Mesenteric fat pad (tissue), 1 donor: ENCODE measurements at regions not wholly inside any gene's neighbourhood (a gene's known extent, or its start where the extent isn't known, plus 50 kb on each side); places are given as distances from the start of the nearest gene placed in this dataset.

Experiments used
- DNase-seq: peaks from one replicate; pipeline ENCODE4 v3.0.0-alpha.2; 2020; ENCODE audit warnings: low spot score
- donor health status: DM: yes; HTN: yes; CAD: no.

DNA sequence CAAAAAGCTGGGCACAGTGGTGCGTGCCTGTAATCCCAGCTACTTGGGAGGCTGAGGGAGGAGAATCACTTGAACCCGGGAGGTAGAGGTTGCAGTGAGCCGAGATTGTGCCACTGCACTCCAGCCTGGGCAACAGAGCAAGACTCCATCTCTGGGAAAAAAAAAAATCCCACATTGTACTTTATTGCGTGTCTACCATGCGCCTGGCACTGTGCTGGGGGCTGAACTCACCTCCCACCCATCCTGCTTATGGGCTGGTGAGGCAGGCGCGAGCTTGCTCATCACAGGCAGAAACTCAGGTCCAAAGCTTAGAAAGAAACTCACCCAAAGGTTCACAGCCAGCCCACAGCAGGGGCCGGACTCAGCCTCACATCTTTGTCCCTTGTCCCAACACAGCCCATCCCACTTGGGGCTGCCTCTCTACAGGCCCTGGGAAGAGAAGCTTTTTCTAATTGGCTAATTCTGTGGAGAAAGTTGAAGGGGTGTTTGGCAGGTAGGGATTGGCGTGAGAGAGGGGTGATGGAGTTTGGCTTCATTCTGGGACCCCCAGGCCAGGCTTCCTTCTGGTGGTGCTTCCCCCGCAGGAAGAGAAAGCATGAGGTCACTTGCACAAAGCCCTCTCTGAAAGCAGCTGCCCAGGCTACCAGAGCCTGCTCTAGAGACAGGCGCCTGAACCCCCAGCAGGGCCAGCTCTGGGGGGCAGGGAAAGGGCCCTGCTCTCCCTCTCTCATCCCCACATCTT, 122.6 kb upstream of the SMAD3 start:
- peak; percentile 78 for DNase-seq

DNA sequence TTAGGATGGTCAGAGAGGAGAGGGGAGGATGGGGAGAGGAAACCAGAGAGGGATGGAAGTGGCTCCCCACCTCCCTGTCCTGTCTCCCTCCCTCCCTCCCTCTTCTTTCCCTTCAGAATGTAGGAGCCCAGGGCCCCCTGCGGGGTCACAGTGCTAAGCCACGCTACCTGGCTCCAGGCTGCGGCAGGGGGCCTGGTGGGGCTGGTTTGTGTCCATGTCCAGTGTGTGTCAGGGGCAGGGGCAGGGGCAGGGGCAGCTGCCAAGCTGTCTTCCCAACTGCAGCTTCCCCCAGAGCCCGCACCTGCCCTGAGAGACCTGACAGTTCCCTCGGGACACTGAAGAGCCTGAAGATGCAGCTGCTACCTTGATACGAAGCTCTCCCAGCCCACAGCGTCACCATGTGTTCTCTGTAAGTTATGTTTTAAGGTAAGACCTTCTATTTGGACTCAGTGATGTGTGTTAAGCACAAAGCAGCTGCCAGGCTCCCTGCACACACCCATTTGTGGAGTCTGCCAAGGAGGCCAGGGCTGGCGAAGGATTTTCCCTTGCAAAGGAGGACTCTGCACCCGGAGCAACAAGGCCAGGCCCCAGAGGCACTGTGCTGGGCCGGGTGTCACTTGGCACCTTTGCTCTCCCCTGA, 121.8 kb upstream of the SMAD3 start:
- peak; percentile 81 for DNase-seq

DNA sequence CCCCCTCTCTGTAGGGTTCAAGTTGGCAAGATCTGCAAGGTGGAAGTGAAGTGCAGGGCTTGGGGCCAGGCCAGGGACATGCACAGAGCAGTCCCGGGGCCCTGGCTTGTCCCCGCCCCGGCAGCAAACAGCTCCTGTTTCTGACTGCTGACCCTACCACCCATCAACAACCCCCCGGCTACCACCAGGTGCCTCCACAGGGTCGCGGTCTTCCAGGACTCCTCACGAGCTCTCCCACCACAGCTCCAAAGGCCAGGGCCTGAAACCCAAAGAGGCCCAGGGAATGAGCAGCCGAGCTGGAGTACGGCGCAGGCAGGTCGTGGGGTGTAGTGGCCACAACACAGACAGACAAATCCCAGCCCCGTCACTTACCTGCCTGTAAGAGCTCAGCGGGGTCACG, 121.3 kb upstream of the SMAD3 start:
- DNase-seq, result peak; percentile 76

DNA sequence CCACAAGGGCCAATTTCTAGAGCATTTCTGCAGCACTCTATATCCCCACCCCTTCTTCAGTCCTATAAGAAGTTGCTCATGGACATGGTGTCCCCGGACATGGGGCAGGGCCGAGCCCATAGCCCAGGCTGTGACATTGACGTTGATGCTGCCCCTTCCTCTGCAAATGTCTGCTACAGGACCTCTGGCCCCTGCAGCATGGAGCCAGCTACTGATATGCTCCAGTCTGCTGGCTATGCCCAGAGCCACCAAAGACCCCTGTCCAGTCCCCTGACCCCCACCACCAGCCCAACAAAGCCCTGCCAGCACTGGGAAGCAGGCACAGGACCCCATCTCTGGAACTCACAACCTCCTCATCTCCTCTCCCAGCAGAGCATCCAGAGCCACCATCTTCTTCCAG, 120.1 kb upstream of the SMAD3 start:
- peak; percentile 77 for DNase-seq

DNA sequence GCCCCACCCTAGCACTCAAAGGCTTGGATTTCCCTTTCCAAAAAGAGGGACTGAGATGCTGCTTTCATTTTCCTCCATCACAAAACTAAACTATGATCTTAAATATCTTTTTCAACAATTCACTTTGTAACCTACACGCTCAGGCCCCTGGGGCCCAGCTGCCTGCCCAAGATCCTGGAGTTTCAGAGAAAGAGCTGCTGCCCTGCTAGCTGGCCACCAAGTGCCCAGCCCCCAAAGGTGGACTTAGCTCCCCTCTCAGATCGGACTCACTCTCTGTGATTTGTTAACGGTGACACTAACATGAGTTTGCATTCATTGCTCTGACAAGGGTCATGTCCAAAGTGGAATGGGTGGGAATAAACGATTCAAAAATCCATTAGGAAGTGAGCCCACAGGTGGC, 119.6 kb upstream of the SMAD3 start:
- peak; percentile 49 for DNase-seq

DNA sequence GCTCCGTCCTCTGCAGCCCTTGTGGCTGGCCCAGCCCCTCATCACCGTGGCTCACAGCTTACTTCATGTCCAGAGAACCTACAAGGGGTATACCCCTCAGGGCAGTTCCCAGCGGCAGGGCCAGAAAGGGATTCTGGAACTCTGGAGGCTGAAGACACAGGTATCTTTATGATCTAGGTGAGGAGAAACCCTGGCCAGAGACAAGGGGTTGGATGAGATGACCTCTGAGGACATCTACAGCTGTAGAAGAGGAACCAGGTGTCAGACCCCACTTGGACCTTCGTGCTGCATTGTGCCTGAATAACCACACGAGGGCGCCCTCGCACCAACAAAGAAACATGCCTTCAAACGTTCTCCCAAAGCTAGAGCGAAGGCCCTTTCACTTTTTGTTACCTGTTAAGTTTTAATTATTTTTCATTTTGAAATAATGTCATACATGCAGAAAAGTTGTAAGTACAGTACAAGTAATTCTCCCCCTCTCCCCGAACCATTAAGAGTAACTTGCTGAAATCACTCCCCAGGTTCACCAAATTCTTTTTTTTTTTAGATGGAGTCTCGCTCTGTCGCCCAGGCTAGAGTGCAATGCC, 118.7 kb upstream of the SMAD3 start:
- DNase-seq, result no peak

DNA sequence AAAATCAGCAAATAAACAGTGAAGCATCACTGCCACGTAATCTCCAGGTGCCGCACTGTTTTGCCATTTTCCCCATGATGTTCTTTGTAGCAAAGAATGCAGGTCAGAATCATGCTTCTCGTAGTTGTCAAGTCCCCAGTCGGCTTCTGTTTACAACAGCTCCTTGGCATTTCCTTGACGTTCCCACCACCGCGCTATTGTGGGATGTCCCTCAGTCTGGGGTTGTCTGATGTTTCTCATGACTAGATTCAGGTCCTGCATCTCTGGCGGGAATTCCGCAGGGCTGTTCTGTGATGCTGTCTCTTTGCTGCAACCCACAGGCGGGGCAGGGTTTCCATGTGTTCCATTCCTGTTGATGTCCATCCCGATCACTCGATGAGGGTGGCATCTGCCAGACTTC, 117.9 kb upstream of the SMAD3 start:
- peak; percentile 80 for DNase-seq

DNA sequence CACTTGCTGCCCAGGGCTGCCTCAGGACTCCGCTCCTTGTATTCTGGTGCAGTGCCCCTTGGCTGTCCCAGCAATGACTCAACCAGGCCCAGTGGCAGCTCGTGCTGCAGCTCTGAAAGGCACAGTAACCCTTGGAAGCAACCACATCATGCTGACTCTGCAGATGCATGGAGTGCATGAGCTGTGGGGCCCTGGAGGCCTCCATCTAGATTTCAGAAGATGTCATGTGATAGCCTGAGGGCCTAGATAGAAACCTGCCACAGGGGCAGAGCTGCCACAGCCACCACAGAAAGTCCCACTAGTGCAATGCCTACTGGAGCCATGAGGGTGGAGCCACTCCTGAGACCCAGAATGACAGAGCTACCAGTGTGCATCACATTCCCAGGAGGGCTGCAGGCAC, 117.1 kb upstream of the SMAD3 start:
- peak; percentile 74 for DNase-seq

DNA sequence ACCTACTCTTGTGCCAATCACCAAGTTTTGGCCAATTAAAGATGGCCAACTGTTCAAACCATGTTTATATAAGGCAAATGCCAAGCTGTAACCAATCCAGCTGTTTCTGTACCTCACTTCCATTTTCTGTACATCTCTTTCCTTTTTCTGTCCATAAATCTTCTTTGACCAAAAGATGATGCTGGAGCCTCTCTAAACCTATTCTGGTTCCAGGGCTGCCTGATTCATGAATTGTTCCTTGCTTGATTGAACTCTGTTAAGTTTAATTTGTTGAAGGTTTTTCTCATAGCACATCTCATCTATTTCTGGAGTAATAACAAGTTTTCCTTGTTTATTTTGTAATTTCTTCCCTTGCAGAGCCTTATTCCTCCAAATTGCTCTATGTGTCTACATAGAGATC, 115.3 kb upstream of the SMAD3 start:
- DNase-seq, result no peak

DNA sequence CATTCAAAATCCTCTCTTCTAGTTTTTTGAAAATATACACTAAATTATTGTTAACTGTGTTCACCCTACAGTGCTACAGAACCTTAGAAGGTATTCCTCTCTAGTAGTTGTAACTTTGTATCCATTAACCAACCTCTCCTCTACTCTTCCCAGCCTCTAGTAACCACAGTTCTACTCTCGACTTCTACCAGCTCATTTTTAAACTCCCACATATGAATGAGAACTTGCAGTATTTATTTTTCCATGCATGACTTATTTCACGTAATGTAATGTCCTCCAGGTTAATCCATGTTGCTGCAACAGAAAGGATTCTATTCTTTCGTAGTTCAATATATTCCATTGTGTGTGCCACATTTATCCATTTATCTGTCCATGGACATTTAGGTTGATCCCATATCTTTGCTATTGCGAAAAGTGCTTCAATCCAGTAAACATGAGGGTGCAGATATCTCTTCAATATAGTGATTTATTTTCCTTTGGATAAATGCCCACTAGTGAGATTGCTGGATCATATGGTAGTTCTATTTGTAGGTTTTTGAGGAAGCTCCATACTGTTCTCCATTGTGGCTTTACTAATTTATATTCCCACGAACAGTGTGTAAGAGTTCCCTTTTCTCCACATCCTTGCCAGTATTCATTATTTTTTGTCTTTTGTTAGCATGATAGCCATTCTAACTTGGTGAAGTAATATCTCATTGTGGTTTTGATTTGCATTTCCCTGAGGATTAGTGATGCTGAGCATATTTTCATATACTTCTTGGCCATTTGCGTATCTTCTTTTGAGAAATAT, 113.7 kb upstream of the SMAD3 start:
- DNase-seq, result no peak

DNA sequence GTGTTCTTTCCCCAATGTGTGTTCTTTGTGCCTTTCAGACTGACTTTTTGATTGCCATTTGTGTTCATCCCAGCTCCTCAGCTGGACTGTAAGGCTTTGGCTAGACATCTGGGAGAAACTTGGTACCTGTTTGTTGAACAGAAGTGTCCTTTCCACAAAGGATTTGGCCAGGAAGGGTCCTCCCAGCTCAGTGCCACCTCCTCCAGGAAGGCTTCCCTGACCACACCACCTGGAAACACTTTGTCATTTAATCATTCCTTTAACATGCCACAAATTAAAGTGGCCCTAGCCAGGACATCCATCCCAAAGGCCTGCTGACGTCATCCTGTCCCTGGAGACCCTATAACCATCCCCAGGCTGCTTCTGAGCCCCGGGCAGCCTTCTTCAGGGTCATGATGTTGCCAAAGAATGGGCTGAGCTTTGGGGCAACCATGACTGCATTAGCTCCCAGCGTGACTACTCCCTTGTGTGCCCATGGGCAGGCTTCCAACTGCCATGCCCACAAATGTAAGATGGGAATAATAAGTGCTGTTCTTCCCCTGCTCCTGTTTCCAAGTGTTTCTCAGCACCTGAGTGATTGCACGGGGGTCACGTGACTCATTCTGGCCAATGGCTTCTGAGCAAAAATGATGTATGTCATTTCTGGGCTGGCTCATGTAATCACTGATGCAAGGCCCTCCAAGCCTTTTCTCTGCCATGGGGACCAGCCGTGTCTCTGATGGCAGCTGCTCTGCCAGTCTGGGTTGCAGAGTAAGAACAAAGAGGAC, 112.5 kb upstream of the SMAD3 start:
- DNase-seq, result peak; percentile 55

DNA sequence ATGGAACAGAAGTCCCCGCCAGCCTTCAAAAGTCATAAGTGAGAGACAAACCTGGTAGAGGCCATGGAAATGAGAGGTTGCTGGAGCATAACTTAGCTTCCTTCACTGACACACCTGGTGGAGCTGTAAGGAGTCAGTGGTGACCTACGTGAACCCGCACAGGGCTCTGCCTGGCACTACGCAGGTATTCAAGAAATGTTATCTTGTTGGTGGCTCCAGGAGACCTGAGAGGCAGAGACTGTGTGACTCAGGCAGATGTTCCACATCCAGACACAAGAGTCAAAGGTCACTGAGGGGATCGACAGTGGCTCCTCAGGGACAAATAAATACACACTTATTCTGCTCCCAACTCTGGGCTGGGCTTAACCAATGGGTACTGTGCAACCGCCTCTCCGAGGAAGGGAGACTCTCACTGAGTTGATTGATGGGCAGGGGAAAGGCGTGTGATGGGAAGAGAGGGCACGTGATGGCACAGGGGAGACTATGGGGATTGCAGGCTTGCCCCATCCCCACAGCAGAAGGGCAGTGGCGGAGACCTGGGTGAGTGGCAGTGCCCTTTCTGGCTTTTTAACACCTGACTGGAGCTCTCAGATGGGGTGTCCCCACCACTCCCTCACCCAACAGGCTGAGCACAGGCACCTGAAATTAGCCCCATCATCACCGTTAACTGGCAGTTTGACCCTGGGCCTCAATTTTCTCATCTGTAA, 111.7 kb upstream of the SMAD3 start:
- DNase-seq, result peak; percentile 59

DNA sequence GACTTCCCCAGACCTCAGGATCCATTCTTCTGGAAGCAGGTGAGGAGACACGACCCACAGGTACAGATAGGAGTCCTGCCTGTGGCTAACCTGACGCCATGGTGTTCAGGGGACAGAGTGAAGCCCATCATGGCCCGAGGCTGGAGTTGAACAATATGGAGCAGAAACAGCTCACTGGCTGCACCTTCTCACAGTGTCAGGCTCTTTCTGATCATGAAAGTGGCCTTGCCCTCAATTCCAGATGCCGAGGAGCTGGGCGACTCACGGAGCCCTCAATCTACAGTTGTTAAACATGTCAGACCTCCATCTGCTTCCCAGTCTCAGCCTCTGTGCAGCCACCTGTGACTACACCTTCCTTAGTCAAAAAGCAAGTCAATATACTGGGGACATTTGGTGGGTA, 110.8 kb upstream of the SMAD3 start:
- DNase-seq, result peak; percentile 74

DNA sequence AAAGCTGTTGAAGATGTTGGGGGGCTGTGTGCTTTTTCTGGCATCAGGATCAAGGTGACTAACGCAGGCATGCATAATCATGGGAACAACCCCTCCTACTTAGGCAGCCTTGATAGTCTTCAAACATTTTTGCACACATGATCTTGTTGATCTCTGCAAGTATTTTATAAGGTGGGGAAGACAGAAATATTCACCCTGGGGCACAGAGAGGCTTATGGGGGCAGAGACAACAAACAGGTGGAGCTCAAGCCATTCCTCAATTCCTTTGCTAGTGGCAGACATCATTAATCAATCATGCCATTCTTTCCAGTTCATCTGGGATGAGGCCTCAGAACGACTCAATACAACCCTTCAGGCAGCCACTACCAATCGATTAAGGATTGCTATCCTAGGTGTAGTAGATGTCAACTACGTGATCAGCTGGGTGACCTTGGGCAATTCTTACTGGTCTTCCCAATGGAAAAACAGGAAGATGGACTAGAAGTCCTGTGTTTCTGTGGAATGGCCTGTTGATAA, 110.3 kb upstream of the SMAD3 start:
- no peak for DNase-seq

DNA sequence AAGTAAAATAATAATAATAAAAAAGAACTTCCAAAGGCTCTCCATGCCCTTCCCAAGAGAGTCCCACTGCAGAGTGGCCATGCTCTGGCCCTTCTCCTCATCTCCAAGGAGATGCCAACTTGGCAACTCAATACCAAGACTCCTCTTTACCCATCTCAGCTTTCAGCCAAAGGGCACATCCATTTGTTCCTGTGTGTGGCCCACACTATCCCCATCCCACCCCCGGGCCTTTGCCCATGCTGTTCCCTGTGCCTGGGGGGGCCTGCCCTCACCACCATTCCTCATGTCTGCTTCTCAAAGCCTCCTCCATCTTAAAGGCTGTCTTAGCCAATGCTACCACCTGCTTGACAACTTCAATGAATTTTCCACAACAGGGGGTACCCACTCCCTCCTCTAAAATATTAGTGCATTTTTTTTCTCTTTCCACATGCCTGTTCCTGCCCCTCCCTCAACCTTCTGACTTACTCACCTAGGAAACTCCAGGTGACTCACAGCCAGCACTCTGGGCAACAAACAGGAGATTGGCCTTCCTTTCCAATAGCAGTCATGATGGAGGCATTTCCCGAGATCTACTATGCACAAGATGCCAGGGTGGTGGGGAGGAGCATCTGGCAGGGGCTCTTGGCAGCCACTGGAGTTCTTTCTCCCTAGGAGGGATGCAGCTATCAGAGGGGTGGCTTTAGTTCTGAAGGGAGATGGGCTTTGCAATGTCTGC, 109.4 kb upstream of the SMAD3 start:
- peak; percentile 55 for DNase-seq

DNA sequence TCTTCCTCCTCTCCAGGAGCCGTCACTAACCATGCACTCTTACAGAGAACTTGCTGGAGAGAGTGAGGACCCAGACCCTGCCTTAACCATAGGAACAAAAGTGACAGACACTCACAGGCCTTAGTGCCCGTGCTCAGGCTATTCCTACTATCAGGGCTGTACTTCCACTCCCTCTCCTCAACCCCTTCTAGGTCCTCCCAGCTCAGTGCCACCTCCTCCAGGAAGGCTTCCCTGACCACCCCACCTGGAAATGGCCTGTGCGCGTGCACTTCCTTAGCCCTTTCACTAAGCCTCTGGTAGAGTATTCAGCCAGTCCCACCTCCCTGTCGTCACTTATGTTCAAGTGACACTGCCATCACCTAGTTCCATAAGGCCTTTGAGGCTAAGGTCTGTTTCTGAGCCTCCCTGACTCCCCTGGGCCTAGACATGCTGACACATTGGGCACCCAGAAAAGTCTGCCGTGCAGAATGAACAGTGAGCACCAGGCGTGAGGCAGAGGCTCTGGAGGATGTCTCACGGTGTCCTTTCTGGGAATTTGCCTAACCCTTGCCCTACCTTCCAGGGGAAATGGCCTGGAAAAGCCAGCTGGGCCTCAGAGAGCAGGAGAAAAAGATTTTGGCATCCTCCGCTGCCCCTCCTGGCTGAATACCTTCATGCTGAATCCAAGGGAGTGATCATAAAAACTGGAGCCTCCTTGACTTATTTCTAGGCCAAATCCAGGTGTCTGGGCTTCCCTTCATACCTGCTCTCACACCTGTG, 108.6 kb upstream of the SMAD3 start:
- peak; percentile 87 for DNase-seq

DNA sequence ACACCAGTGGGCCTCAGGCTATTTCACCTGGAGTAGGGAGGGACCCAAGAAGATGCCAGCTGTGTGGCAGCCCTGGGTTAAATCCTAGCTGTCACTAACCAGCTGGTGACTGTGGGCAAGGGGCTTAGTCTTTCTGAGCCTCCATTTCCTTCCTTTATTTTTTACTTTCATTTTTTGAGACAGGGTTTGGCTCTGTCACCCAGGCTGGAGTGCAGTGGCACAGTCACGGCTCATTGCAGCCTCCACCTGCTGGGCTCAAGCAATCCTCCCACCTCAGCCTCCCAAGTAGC, 108.0 kb upstream of the SMAD3 start:
- DNase-seq, result peak; percentile 35

DNA sequence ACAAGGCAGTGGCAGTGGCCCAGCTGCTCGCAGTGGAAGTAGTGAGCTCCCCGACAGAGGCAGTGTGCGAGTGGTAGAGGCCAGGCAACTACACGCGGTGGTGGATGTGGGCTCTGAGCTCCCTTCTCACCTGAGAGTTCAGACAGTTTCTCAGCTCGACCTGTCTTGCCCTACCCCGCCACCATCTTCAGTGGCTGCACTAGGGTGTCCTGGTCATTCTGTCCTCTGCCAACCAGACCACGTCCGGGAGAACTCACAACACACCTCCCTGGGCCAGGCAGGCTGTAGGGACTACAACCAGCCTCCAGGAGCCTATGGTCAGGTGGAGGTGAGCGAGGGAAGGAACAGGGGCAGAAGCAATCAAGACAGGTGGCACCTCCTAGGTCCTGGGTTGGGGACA, 106.3 kb upstream of the SMAD3 start:
- DNase-seq, result peak; percentile 85

DNA sequence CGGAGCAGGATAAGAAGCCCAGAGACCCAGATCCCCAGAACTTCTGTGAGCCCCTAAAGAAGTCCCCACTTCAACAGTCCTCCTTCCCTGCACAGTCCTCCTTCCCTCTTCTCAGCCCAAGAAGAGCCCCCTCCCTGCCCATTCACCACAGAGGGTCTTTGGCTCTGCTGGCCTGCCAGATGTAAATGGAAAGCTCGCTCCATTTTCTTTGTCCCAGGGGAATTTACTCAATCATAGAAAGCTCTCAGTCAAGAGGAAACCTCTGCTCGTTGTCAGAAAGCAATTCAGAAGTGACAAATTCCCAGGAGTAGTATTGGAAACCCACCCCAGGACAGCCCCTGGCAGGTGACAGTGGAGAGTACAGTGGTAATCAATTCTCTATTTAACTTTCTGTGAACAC, 105.5 kb upstream of the SMAD3 start:
- DNase-seq, result peak; percentile 24
